Neural cell (in vitro differentiated cells): ENCODE measurements at regions not wholly inside any gene's neighbourhood (a gene's known extent, or its start where the extent isn't known, plus 50 kb on each side); places are given as distances from the start of the nearest gene placed in this dataset.

ENCODE experiments used
- CTCF ChIP-seq: fragments of 450-650 bp; IDR thresholded peaks from 2 replicates; pipeline ENCODE4 v1.5.1; 2014; ENCODE audit warnings: antibody characterized with exemption, mild to moderate bottlenecking, moderate library complexity; ENCODE audit not compliant: poor library complexity, severe bottlenecking
- EP300 ChIP-seq: fragments of 450-650 bp; conservative IDR thresholded peaks from 2 replicates; pipeline ENCODE4 v1.6.1; 2014; ENCODE audit warnings: antibody characterized with exemption, mild to moderate bottlenecking, moderate library complexity; ENCODE audit not compliant: poor library complexity, severe bottlenecking
- EZH2 ChIP-seq: fragments of 200-600, 300-800 bp; shearing (Covaris generic), sonication (generic); IDR thresholded peaks from 2 replicates; pipeline ENCODE4 v1.6.1; 2014; ENCODE audit warnings: antibody characterized with exemption, low read length, borderline replicate concordance, mild to moderate bottlenecking; ENCODE audit not compliant: insufficient read depth, poor library complexity, severe bottlenecking
- RAD21 ChIP-seq: fragments of 450-650 bp; conservative IDR thresholded peaks from 2 replicates; pipeline ENCODE4 v1.6.1; 2014; ENCODE audit warnings: antibody characterized with exemption, mild to moderate bottlenecking, moderate library complexity
- REST ChIP-seq: IDR thresholded peaks from 2 replicates; pipeline ENCODE4 v1.6.1; 2012; ENCODE audit warnings: borderline replicate concordance
- TAF1 ChIP-seq: IDR thresholded peaks from 2 replicates; pipeline ENCODE4 v1.6.1; 2012; ENCODE audit warnings: low read depth

- no peak for TF ChIP-seq RAD21
- TF ChIP-seq CTCF, result no peak
- no peak for TF ChIP-seq REST
- TF ChIP-seq EZH2, result no peak
- TF ChIP-seq EP300, result no peak
- TF ChIP-seq TAF1, result no peak
Observed at GRCh38 chr2:239775623-239776435, 249.3 kb downstream of the NDUFA10 start.
